SKM-1 treated with dmso at 0.1 percent for 144 hours (cell line): ENCODE measurements at regions not wholly inside any gene's neighbourhood (a gene's known extent, or its start where the extent isn't known, plus 50 kb on each side); places are given as distances from the start of the nearest gene placed in this dataset.

Source experiments
- DNase-seq: peaks from one replicate; lab custom pipeline; 2025; ENCODE audit not compliant: unreplicated experiment; lab: John Stamatoyannopoulos, UW

DNA sequence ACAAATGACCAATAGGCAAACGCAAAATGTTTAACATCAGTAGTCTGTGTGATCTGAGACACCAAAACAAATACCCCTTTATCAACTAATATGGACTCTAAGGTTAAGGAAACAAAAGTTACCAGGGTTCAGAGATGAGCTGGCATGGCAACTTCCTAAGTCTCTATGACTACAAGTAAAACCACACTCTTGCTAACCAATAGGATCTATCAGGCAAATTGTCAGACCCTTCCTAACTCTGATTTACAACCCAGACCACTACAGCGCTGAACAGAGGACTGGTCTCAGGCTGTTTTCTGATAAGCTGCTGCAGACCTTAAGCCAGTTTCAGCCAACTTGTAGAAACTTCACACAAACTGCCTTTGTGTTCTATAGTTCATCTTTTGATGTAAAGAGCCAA, 608.0 kb downstream of the TLL1 start:
- no peak for DNase-seq

DNA sequence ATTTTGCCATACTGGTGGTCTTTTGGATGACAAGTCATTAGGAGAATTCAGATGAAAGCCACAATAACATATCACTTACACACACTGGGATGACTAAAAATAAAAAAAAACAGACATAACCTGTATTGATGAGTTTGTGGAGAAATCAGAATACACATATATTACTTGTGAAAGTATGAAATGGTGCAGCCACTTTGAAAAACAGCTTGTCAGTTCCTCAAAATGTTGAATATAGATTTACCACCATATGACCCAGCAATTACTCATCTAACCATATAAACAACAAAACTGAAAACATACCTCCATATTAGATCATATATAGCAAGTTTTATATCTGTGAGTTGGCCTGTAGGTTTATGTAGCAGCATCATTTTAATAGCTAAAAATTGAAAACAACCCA, 608.7 kb downstream of the TLL1 start:
- no peak for DNase-seq

GRCh38 chr4:166482758-166483157, 609.7 kb downstream of the TLL1 start:
- no peak for DNase-seq

DNA sequence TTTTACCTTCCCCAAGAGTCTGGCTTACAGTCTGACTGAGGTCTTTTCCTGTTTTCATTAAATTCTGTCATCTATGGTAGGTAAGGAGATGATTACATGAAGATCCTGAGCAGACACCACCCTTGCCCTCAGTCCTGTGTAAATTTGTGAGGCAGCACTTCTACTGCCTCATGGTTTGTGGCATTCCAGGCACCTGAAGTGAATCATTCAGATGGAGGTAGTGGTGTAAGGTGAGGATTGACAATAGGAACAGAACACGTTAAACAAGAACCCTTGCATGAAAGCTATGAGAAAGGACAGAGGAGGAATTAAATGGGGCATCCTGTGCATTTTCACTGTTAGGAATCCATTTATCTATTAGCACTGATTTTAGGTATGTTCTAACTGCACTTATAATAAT, 618.6 kb downstream of the TLL1 start:
- no peak for DNase-seq

- no peak for DNase-seq
These were observed 620.9 kb downstream of the TLL1 start for GRCh38 chr4:166493924-166494345.

GRCh38 chr4:166498546-166498945, 625.5 kb downstream of the TLL1 start:
- no peak for DNase-seq

DNA sequence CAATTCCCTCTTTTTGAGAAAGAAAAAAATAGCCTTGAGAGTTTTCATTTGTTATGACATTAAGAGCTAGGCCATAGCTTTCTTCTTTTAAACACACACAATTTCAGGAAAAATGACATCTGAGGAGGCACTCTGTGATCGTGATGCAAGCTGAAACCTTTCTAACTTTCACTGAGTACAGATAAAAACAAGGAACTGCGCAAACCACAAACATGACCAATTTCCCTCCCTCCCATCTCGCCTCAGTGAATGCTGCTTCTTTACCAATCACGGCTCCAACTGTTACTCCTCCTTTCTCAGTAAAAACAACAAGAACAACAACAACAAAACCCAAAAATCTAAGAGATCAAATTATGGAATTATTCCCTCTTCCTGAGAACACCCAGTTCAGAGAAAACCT, 626.8 kb downstream of the TLL1 start:
- DNase-seq: peak; percentile 60

- DNase-seq: no peak
These were observed 628.9 kb downstream of the TLL1 start for GRCh38 chr4:166501941-166502382.

DNA sequence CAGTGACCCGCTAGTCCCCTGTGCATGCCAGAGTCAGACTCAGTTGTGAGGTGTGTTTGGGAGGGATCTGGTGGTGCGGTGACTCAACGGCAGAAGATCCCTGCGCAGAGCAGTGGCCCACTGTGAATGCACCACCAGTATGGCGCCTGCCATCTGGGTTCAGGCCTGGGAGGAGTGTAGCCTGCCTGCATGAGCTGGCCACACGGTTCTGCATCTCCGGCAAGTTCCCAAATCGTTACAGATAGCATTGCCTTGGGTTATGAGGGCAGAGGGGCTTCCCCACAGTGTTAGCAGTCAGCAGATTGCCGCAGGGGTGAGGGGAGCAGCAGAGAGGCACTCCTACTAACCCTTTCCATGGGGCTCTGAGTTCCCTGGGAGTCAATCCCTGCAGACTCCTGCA, 629.6 kb downstream of the TLL1 start:
- DNase-seq: no peak

- DNase-seq: no peak
These were observed 633.0 kb downstream of the TLL1 start for GRCh38 chr4:166506051-166506450.

- DNase-seq: no peak
These were observed 639.2 kb downstream of the TLL1 start for GRCh38 chr4:166512267-166512666.

GRCh38 chr4:166518315-166518714, 645.3 kb downstream of the TLL1 start:
- no peak for DNase-seq

GRCh38 chr4:166518776-166519175, 645.7 kb downstream of the TLL1 start:
- DNase-seq: no peak

DNA sequence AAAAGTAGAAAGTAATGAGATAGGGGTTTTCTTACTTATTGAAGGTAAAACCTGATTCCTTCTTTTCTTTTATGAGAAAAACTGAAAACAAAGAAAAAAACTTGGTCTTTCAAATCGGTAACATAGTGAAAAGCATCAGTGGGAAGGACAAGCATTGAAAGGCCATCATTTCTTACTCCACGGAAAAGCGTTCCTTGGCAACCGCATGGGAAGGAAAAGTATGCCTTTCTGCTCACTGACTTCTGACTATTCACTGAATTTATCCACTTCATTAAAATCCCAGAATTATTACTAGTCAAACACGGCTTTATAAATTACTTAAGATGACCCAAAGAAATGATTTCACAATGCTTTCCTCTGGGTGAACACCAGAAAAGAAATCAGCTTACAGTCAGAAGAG, 646.7 kb downstream of the TLL1 start:
- no peak for DNase-seq

DNA sequence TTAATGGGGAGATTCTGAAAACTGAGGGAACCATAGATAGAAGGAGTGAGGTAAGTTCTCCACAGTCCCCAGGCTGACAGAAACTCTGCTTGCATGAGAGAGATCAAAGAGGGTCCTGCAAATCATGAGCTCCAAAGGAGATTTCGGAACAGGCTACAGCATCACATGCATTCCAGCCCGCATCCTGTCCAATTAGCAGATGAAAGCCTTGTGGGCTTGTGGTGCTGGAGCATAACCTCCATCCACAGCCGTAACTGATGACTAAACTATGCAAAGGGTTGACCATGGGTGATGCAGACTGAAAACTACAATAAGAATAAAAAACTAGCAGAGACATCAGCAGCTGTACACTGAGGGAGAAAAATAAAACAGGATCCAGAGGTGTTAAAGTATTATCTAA, 654.5 kb downstream of the TLL1 start:
- no peak for DNase-seq

GRCh38 chr4:166531703-166532102, 658.7 kb downstream of the TLL1 start:
- no peak for DNase-seq

DNA sequence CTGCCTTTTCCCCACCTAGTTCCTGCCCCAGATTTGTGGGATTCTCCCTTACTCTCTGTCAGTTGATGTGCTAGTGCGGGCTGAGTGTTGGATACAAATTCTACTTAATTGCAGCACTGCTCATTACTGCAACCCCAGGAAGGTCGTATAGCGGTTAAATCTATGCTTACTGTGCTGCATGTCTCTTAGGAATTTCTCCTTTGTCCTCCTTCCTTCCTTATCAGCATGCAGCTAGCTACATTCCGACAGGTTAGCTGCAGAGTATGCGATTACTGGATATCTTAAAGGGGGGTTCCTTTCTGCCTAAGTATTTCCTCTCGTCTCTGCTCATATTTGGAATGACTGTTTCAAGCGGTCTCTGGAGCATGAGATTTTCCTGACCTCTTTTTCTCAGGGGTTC, 662.8 kb downstream of the TLL1 start:
- no peak for DNase-seq

DNA sequence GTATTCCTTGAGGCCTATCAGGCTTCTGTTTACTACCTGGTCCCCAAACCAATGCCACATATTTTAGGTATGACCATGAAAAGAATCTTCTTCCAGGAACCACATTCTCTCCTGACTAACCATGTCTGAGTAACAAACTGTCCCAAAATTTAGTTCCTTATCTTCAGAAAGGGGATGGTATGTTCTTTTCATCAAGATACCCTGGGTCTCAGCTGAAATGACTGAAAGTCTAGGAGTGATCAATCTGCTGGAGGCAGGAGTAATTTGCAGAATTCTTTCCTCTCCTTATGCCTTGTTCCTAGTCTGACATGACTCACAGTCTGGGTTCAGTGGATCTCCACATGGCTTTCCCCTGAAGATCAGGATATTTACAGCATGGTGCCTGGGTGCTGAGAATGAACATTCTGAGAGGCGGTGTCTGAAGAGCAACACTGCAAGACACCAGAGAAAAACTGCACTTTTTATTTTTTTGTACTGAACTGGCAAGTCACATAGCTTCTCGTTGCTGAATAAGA, 665.5 kb downstream of the TLL1 start:
- no peak for DNase-seq

DNA sequence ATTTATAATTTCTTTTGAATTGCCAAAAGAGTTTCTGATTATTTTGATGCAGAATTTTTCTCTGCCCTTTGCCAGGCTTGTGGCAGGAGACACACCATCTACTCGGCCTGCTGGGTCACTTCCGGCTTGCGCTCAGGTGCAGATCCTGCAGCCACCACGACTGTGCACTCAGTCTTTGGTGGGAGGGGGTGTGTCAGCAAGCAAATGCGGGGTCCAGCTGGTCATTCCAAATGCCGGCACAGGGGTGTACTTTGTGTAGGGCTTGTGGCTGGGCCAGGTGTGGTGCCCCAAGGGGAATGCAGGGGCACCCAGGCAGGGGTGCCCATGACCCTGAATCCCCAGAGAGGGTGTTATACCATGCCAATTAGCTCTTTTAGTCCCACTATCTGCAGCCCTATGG, 673.0 kb downstream of the TLL1 start:
- DNase-seq: no peak

GRCh38 chr4:166577639-166578038, 656.7 kb downstream of the SPOCK3 start:
- no peak for DNase-seq

DNA sequence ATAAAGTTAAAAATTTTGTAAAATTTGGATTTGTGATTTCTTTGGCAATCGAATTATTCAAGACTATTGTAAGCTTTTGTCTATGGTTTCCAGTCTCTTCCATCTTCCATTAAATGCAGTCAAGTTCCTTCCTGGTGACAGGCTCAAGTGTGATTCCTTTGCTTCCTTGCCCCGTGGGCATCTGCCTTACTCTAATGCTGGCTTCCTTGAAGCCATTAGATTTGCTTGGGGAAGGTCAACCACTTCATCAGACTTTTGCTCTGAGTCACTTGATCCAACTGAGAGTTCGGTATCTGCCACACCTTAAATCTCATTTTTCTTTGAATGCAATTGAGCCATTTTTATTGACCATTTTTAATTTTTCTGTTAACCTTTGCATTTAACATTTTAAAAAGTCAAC, 648.8 kb downstream of the SPOCK3 start:
- no peak for DNase-seq

DNA sequence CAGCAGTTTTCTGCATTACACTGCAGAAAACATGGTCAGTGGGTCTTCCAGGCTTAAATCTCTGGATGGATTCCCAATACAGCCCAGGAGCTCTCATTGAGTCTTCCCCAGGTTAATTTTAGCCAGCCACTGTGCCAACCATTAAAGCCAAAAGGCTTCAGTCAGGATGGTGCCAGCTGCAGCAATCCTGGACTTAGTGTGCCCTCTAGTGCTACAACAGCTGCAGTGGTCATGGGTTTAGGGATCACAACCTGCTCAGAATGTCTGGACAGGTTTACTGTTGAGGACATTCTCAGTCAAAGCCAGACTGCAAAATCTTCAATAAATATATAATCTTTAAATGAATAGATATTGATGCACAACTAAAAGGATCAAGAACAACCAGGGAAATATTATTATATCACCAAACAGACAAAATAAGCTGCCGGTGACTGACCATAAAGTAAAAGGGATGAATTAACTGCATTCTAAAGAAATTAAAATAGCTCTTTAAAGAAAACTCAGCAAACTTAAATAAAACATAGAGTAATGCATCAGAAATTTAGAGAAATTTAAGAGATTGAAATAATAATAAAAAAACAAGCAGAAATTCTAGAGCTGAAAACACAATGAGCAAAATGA, 639.9 kb downstream of the SPOCK3 start:
- DNase-seq: peak; percentile 44

GRCh38 chr4:166600264-166600663, 634.0 kb downstream of the SPOCK3 start:
- DNase-seq: no peak
